H9 (cell line): ENCODE measurements at regions not wholly inside any gene's neighbourhood (a gene's known extent, or its start where the extent isn't known, plus 50 kb on each side); places are given as distances from the start of the nearest gene placed in this dataset.

Experiments used
- DNase-seq: peaks from one replicate; pipeline ENCODE4 v3.0.0-alpha.2; 2017
- H2AFZ ChIP-seq: one replicate; pipeline ENCODE4 v1.6.1; 2013; ENCODE audit warnings: mild to moderate bottlenecking, low read length, control low read depth, moderate library complexity
- H2AK5ac ChIP-seq: 2 replicates; pipeline ENCODE4 v1.6.1; 2013; ENCODE audit warnings: low read length, control low read depth, mixed read lengths; ENCODE audit not compliant: insufficient read length
- H2BK120ac ChIP-seq: one replicate; pipeline ENCODE4 v1.6.1; 2013; ENCODE audit warnings: low read depth, mild to moderate bottlenecking, low read length, control low read depth, inconsistent platforms; ENCODE audit not compliant: poor library complexity, severe bottlenecking
- H2BK12ac ChIP-seq: 2 replicates; pipeline ENCODE4 v1.6.1; 2013; ENCODE audit warnings: low read length, control low read depth, mixed read lengths, low read depth; ENCODE audit not compliant: insufficient read length
- H2BK15ac ChIP-seq: 2 replicates; pipeline ENCODE4 v1.6.1; 2013; ENCODE audit warnings: low read depth, low read length, control low read depth
- H2BK20ac ChIP-seq: one replicate; pipeline ENCODE4 v1.6.1; 2013; ENCODE audit warnings: low read depth, mild to moderate bottlenecking, low read length, control low read depth, inconsistent platforms; ENCODE audit not compliant: poor library complexity, severe bottlenecking
- H2BK5ac ChIP-seq: 2 replicates; pipeline ENCODE4 v1.6.1; 2013; ENCODE audit warnings: low read length, control low read depth, mixed read lengths; ENCODE audit not compliant: insufficient read length
- H3K14ac ChIP-seq: 2 replicates; pipeline ENCODE4 v1.6.1; 2013; ENCODE audit warnings: low read length, control low read depth; ENCODE audit not compliant: insufficient read depth
- H3K18ac ChIP-seq: 2 replicates; pipeline ENCODE4 v1.6.1; 2013; ENCODE audit warnings: low read depth, mild to moderate bottlenecking, mixed read lengths, low read length, control low read depth; ENCODE audit not compliant: insufficient read length
- H3K23ac ChIP-seq: 2 replicates; pipeline ENCODE4 v1.6.1; 2013; ENCODE audit warnings: low read length, control low read depth, mixed read lengths, low read depth; ENCODE audit not compliant: insufficient read length
- H3K23me2 ChIP-seq: 2 replicates; pipeline ENCODE4 v1.6.1; 2013; ENCODE audit warnings: low read depth, mild to moderate bottlenecking, mixed read lengths, low read length, control low read depth; ENCODE audit not compliant: insufficient read length, poor library complexity, severe bottlenecking
- H3K27ac ChIP-seq: 2 replicates; pipeline ENCODE4 v1.5.1; 2013; ENCODE audit warnings: low read length, control low read depth, mixed read lengths, low read depth; ENCODE audit not compliant: insufficient read length
- H3K27me3 ChIP-seq: 2 replicates; pipeline ENCODE4 v1.6.1; 2013; ENCODE audit warnings: low read length, control low read depth, inconsistent platforms; ENCODE audit not compliant: insufficient read depth
- H3K4ac ChIP-seq: 2 replicates; pipeline ENCODE4 v1.6.1; 2013; ENCODE audit warnings: low read depth, mild to moderate bottlenecking, control low read depth, inconsistent platforms, low read length, moderate library complexity
- H3K4me1 ChIP-seq: 2 replicates; pipeline ENCODE4 v1.6.1; 2013; ENCODE audit warnings: low read length, control low read depth, inconsistent platforms; ENCODE audit not compliant: insufficient read depth
- H3K4me2 ChIP-seq: 2 replicates; pipeline ENCODE4 v1.6.1; 2013; ENCODE audit warnings: low read length, control low read depth, mixed read lengths; ENCODE audit not compliant: insufficient read length, insufficient read depth
- H3K56ac ChIP-seq: 2 replicates; pipeline ENCODE4 v1.6.1; 2013; ENCODE audit warnings: low read depth, mild to moderate bottlenecking, mixed read lengths, low read length, control low read depth; ENCODE audit not compliant: insufficient read length
- H3K79me1 ChIP-seq: 2 replicates; pipeline ENCODE4 v1.6.1; 2013; ENCODE audit warnings: low read depth, mild to moderate bottlenecking, moderate library complexity, low read length, control low read depth, inconsistent platforms; ENCODE audit not compliant: insufficient read depth, poor library complexity, severe bottlenecking
- H3K79me2 ChIP-seq: 2 replicates; pipeline ENCODE4 v1.6.1; 2013; ENCODE audit warnings: low read length, control low read depth, inconsistent platforms; ENCODE audit not compliant: insufficient read depth
- H3K9ac ChIP-seq: 2 replicates; pipeline ENCODE4 v1.6.1; 2013; ENCODE audit warnings: low read length, control low read depth, mixed read lengths; ENCODE audit not compliant: insufficient read length; ENCODE audit errors: extremely low read depth
- H3K9me3 ChIP-seq: one replicate; pipeline ENCODE4 v1.6.1; 2013; ENCODE audit warnings: low read depth, low read length, inconsistent platforms; ENCODE audit not compliant: control insufficient read depth
- H3T11ph ChIP-seq: one replicate; pipeline ENCODE4 v1.6.1; 2013; ENCODE audit warnings: mild to moderate bottlenecking, low read length, control low read depth, inconsistent platforms
- H4K20me1 ChIP-seq: one replicate; pipeline ENCODE4 v1.6.1; 2013; ENCODE audit not compliant: control insufficient read depth, insufficient read length, insufficient read depth
- H4K5ac ChIP-seq: 2 replicates; pipeline ENCODE4 v1.6.1; 2013; ENCODE audit warnings: low read depth, mild to moderate bottlenecking, mixed read lengths, low read length, control low read depth; ENCODE audit not compliant: insufficient read length
- H4K8ac ChIP-seq: replicated peaks from 2 replicates; pipeline ENCODE4 v1.6.1; 2013; ENCODE audit warnings: low read length, control low read depth, mixed read lengths, low read depth; ENCODE audit not compliant: insufficient read length
- H4K91ac ChIP-seq: 2 replicates; pipeline ENCODE4 v1.6.1; 2013; ENCODE audit warnings: low read depth, mild to moderate bottlenecking, moderate library complexity, mixed read lengths, low read length, control low read depth; ENCODE audit not compliant: insufficient read length
- H3K27ac Mint-ChIP-seq, 3 experiments: 2 replicates in 2 of 3; 3 replicates in 1 of 3; pipeline ENCODE4 v1.8.0; 2020 to 2021; ENCODE audit warnings: mixed read lengths in 3 of 3, mild to moderate bottlenecking in 1 of 3, moderate library complexity in 1 of 3
- H3K27me3 Mint-ChIP-seq: 2 replicates; pipeline ENCODE4 v1.8.0; 2021; ENCODE audit warnings: low read depth, mild to moderate bottlenecking, moderate library complexity, mixed read lengths
- H3K36me3 Mint-ChIP-seq, 3 experiments: 2 replicates in 2 of 3; 3 replicates in 1 of 3; pipeline ENCODE4 v1.8.0; 2020 to 2021; ENCODE audit warnings: low read depth in 3 of 3, mixed read lengths in 3 of 3; ENCODE audit not compliant: insufficient read depth in 1 of 3
- H3K4me1 Mint-ChIP-seq, 2 experiments: 2 replicates each; pipeline ENCODE4 v1.8.0; 2020; ENCODE audit warnings: mixed read lengths in 2 of 2
- H3K4me3 Mint-ChIP-seq, 2 experiments: 2 replicates in 1 of 2; 3 replicates in 1 of 2; pipeline ENCODE4 v1.8.0; 2020 to 2021; ENCODE audit warnings: mild to moderate bottlenecking in 2 of 2, mixed read lengths in 2 of 2, moderate library complexity in 1 of 2
- H3K9me3 Mint-ChIP-seq, 2 experiments: 2 replicates in 1 of 2; 3 replicates in 1 of 2; pipeline ENCODE4 v1.8.0; 2020; ENCODE audit warnings: mild to moderate bottlenecking in 2 of 2, mixed read lengths in 2 of 2, moderate library complexity in 1 of 2
- CTCF ChIP-seq: fragments of 200-600 bp; sonication (generic); conservative IDR thresholded peaks from 3 replicates; pipeline ENCODE4 v1.8.0; 2021; ENCODE audit warnings: antibody characterized with exemption, mild to moderate bottlenecking
- WGBS: extraction: QIAGEN DNeasy Blood & Tissue Kit; methylation state at CpG from one replicate; pipeline ENCODE4 v1.1.7; 2013; ENCODE audit warnings: missing lambda C conversion rate, low lambda C conversion rate, mixed read lengths; ENCODE audit not compliant: insufficient read length; ENCODE audit errors: extremely low coverage; 5-methylcytosine and 5-hydroxymethylcytosine counted together

GRCh38 chr17:69856946-69857345 is 218.1 kb upstream of the KCNJ16 start:
- no peaks in the 10 kb centered on the region for H3K27me3 Mint-ChIP-seq
- Histone ChIP-seq H3K27me3 (no peaks in the 10 kb centered on the region), H3K18ac (no peak overlapping the region), H2BK15ac (no peak overlapping the region), H4K91ac (no peak overlapping the region), H3K56ac (no peak overlapping the region), H2BK12ac (no peak overlapping the region), H3K23ac (no peak overlapping the region), H3K9ac (no peak overlapping the region), H3K4me1 (no peaks in the 10 kb centered on the region), H2BK120ac (no peak overlapping the region), H2BK20ac (no peak overlapping the region), H3T11ph (no peak overlapping the region), H4K20me1 (no peaks in the 10 kb centered on the region), H3K4me2 (no peak overlapping the region), H3K4ac (no peak overlapping the region), H3K27ac (no peak overlapping the region), H3K23me2 (no peaks in the 10 kb centered on the region), H3K79me2 (no peaks in the 10 kb centered on the region), H2BK5ac (no peak overlapping the region), H3K9me3 (no peaks in the 10 kb centered on the region), H2AK5ac (no peak overlapping the region), H2AFZ (no peak overlapping the region), H4K8ac (no peak overlapping the region), H3K79me1 (no peaks in the 10 kb centered on the region), H4K5ac (no peak overlapping the region), H3K14ac (no peak overlapping the region)
- peaks cover 4 to 8% (median 5%) of the 10 kb centered on the region in 3 experiments for H3K36me3 Mint-ChIP-seq
- H3K9me3 Mint-ChIP-seq: peaks cover 6 to 10% of the 10 kb centered on the region in 2 experiments
- H3K4me1 Mint-ChIP-seq: no peaks in the 10 kb centered on the region
- WGBS: no CpG with 5 or more reads among the region's 1 CpG
- H3K27ac Mint-ChIP-seq: no peak overlapping the region
- no peak for TF ChIP-seq CTCF
- DNase-seq: no peak
- H3K4me3 Mint-ChIP-seq: no peak overlapping the region
